Keratinocyte (primary cell): ENCODE measurements at regions not wholly inside any gene's neighbourhood (a gene's known extent, or its start where the extent isn't known, plus 50 kb on each side); places are given as distances from the start of the nearest gene placed in this dataset.

Experiments used
- DNase-seq: peaks from one replicate; pipeline ENCODE4 v3.0.0-alpha.2; 2011; ENCODE audit warnings: low read depth, missing footprints, low spot score
- FAIRE-seq: peaks from 2 replicates; lab custom pipeline; 2011; peaks lifted over from hg19 to GRCh38; lab: Jason Lieb, UNC
- H2AFZ ChIP-seq: 2 replicates; pipeline ENCODE4 v1.6.0; 2012; ENCODE audit warnings: low read length, control low read depth, inconsistent platforms; ENCODE audit not compliant: control insufficient read depth
- H3K27ac ChIP-seq: 2 replicates; pipeline ENCODE4 v1.5.1; 2011; ENCODE audit warnings: low read length; ENCODE audit not compliant: control insufficient read depth, insufficient read depth
- H3K27me3 ChIP-seq: 3 replicates; pipeline ENCODE4 v1.6.0; 2011; ENCODE audit warnings: low read length; ENCODE audit not compliant: control insufficient read depth, insufficient read depth; ENCODE audit errors: extremely low read depth
- H3K36me3 ChIP-seq, 2 experiments: 2 replicates in 1 of 2; 3 replicates in 1 of 2; pipeline ENCODE4 v1.5.1; 2011; ENCODE audit warnings: low read length in 2 of 2, mild to moderate bottlenecking in 1 of 2; ENCODE audit not compliant: control insufficient read depth in 2 of 2, insufficient read depth in 2 of 2; ENCODE audit errors: extremely low read depth in 1 of 2
- H3K4me1 ChIP-seq: 3 replicates; pipeline ENCODE4 v1.5.1; 2011; ENCODE audit warnings: low read length; ENCODE audit not compliant: control insufficient read depth, insufficient read depth; ENCODE audit errors: extremely low read depth
- H3K4me2 ChIP-seq: 3 replicates; pipeline ENCODE4 v1.6.0; 2011; ENCODE audit warnings: low read depth, low read length; ENCODE audit not compliant: control insufficient read depth, insufficient read depth; ENCODE audit errors: extremely low read depth
- H3K4me3 ChIP-seq, 3 experiments: fragments of 200-600 bp in 1 of 3; sonication (generic) in 1 of 3; 2 replicates in 2 of 3; 3 replicates in 1 of 3; pipeline ENCODE4 v1.5.1; 2011 to 2016; ENCODE audit warnings: low read length in 3 of 3, mild to moderate bottlenecking in 3 of 3, control low read depth in 2 of 3, inconsistent platforms in 1 of 3, low read depth in 1 of 3, mixed read lengths in 1 of 3, mixed run types in 1 of 3, moderate library complexity in 1 of 3; ENCODE audit not compliant: control insufficient read depth in 2 of 3, insufficient read depth in 2 of 3; ENCODE audit errors: extremely low read depth in 1 of 3
- H3K79me2 ChIP-seq: 2 replicates; pipeline ENCODE4 v1.6.0; 2012; ENCODE audit warnings: low read length; ENCODE audit not compliant: control insufficient read depth, insufficient read depth
- H3K9ac ChIP-seq: 3 replicates; pipeline ENCODE4 v1.6.0; 2011; ENCODE audit warnings: low read length; ENCODE audit not compliant: control insufficient read depth, insufficient read depth; ENCODE audit errors: extremely low read depth
- H3K9me1 ChIP-seq: 3 replicates; pipeline ENCODE4 v1.6.0; 2011; ENCODE audit warnings: low read length; ENCODE audit not compliant: control insufficient read depth, insufficient read depth; ENCODE audit errors: extremely low read depth
- H3K9me3 ChIP-seq: 2 replicates; pipeline ENCODE4 v1.5.1; 2012; ENCODE audit warnings: low read depth, low read length; ENCODE audit not compliant: control insufficient read depth
- H4K20me1 ChIP-seq: 3 replicates; pipeline ENCODE4 v1.6.0; 2011; ENCODE audit warnings: low read length; ENCODE audit not compliant: control insufficient read depth, insufficient read depth; ENCODE audit errors: extremely low read depth
- EZH2 ChIP-seq: IDR thresholded peaks from one replicate; pipeline ENCODE4 v1.6.1; 2012; ENCODE audit warnings: inconsistent platforms, mild to moderate bottlenecking, low read length, moderate library complexity
- dilution Hi-C: fragments of 300-500 bp; cut with MboI; formaldehyde crosslinking; loops from one replicate; pipeline ENCODE4 v1.7.0; 2020; ENCODE audit warnings: low sequenced_read_pairs; ENCODE audit not compliant: extremely low pct_ligation_motif_present
- TF ChIP-seq, protein P1 (sequence below), 3 experiments: IDR thresholded peaks in 1 of 3; conservative IDR thresholded peaks in 1 of 3; optimal IDR thresholded peaks in 1 of 3; 2 replicates in 2 of 3; 3 replicates in 1 of 3; pipeline versions ENCODE3 to v1.5.1; 2011; ENCODE audit warnings: low read length in 3 of 3, mild to moderate bottlenecking in 3 of 3, moderate library complexity in 2 of 3, control low read depth in 1 of 3, inconsistent platforms in 1 of 3; ENCODE audit not compliant: insufficient read depth in 2 of 3; ENCODE audit errors: extremely low read depth in 1 of 3

DNA sequence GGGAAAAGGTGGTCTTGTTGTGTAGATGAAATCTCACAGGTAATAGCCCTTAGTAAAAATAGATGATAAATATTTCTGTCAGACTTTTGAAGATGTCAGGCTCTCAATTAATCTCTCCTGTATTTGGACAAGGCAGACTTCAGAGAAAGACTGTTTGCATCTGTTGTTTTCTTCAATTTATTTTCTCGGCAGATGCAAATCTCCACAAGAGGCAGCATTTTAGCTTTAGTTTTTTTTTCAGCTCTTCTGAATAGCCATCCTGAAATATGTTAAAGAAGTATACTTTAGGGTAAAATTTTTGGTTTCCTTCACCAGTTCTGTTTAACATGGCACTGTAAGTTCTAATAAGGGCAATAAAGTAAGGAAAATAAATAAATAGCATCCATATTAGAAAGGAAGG, 685.1 kb downstream of the SI start:
- Histone ChIP-seq H3K27ac (no peak overlapping the region), H4K20me1 (no peaks in the 10 kb centered on the region), H3K9ac (no peak overlapping the region), H3K4me2 (no peak overlapping the region), H3K4me3 (no peak overlapping the region), H2AFZ (no peak overlapping the region), H3K4me1 (no peaks in the 10 kb centered on the region), H3K9me1 (no peaks in the 10 kb centered on the region), H3K27me3 (no peaks in the 10 kb centered on the region), H3K36me3 (no peaks in the 10 kb centered on the region), H3K9me3 (no peaks in the 10 kb centered on the region), H3K79me2 (no peaks in the 10 kb centered on the region)
- no peak for FAIRE-seq
- DNase-seq = no peak
- dilution Hi-C loops = no loop called here
- TF ChIP-seq, protein P1, sequence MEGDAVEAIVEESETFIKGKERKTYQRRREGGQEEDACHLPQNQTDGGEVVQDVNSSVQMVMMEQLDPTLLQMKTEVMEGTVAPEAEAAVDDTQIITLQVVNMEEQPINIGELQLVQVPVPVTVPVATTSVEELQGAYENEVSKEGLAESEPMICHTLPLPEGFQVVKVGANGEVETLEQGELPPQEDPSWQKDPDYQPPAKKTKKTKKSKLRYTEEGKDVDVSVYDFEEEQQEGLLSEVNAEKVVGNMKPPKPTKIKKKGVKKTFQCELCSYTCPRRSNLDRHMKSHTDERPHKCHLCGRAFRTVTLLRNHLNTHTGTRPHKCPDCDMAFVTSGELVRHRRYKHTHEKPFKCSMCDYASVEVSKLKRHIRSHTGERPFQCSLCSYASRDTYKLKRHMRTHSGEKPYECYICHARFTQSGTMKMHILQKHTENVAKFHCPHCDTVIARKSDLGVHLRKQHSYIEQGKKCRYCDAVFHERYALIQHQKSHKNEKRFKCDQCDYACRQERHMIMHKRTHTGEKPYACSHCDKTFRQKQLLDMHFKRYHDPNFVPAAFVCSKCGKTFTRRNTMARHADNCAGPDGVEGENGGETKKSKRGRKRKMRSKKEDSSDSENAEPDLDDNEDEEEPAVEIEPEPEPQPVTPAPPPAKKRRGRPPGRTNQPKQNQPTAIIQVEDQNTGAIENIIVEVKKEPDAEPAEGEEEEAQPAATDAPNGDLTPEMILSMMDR (optimal IDR thresholded peaks at IDR 0.05 in 1 of 3, IDR thresholded peaks at IDR 0.05 in 1 of 3, conservative IDR thresholded peaks at IDR 0.05 in 1 of 3; ENCODE audit: extremely low read depth in 1 of 3, insufficient read depth in 2 of 3, low read length in 3 of 3) = no peak
- no peak for TF ChIP-seq EZH2

DNA sequence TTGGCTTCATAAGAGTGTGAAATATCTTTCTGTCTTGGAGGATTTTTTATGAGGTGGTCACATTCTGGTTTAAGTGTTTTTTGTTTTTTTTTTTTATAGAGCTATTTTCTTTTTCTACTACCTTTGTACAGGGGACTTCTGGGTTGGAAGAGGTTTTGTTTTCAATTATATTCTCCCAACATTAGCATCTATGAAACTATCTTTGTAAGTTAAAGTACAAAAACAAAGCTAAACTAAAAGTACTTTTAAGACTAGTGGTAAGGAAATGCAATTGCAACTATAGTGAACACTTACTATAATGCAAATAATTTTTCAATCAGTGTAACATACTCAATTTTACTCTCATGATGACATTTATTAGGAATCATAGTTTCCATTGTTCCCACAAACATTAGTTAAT, 688.2 kb downstream of the SI start:
- Histone ChIP-seq H3K79me2 (no peaks in the 10 kb centered on the region), H3K4me1 (no peaks in the 10 kb centered on the region), H3K9ac (no peak overlapping the region), H3K4me3 (no peak overlapping the region), H3K27me3 (no peaks in the 10 kb centered on the region), H2AFZ (no peak overlapping the region), H3K9me1 (no peaks in the 10 kb centered on the region), H3K36me3 (no peaks in the 10 kb centered on the region), H3K9me3 (no peaks in the 10 kb centered on the region), H3K4me2 (no peak overlapping the region), H3K27ac (no peak overlapping the region), H4K20me1 (no peaks in the 10 kb centered on the region)
- DNase-seq (no peak), FAIRE-seq (no peak)
- dilution Hi-C loops = no loop called here
- TF ChIP-seq, protein P1 (optimal IDR thresholded peaks at IDR 0.05 in 1 of 3, IDR thresholded peaks at IDR 0.05 in 1 of 3, conservative IDR thresholded peaks at IDR 0.05 in 1 of 3; ENCODE audit: extremely low read depth in 1 of 3, insufficient read depth in 2 of 3, low read length in 3 of 3) = no peak
- TF ChIP-seq EZH2 = no peak
